ENCODE measurements at regions not wholly inside any gene's neighbourhood (a gene's known extent, or its start where the extent isn't known, plus 50 kb on each side); places are given as distances from the start of the nearest gene placed in this dataset.

DNA sequence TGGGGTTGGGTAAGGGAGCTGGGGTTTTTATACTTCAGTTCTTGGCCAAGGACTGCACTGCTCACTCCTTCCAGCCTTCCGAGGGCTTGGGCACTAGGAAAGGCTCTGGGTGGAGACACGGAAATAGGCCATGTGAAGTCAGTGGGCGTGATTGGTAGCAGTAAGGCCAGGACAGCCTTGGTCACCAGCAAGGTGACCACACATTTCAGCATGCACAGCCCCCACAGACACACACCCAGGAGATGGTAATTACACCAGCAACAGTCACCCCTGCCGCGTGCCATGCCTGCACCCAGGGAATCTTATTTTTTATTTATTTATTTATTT lies 252.5 kb downstream of the SEC14L1 start:
- ATAC-seq (no peak), FAIRE-seq (no peak), DNase-seq (ENCODE audit: low spot score) (no peak)
- H3K4me2 ChIP-seq (ENCODE audit: low read depth, low read length): peak overlapping the region; percentile 92
- H3K27me3 ChIP-seq (ENCODE audit: control insufficient read depth in 1 of 2, insufficient read depth in 2 of 2, low read length in 2 of 2): no peaks in the 10 kb centered on the region
- H3K79me2 ChIP-seq (ENCODE audit: insufficient read depth, low read length): peaks cover 82% of the 10 kb centered on the region
- H3K9ac ChIP-seq (ENCODE audit: insufficient read depth, low read depth, low read length): peak overlapping the region; percentile 75
- no peak overlapping the region for H2AFZ ChIP-seq (ENCODE audit: low read length)
- H3K4me1 ChIP-seq (ENCODE audit: insufficient read depth, low read length): peaks cover 90% of the 10 kb centered on the region
- H3K27ac ChIP-seq (ENCODE audit: extremely low read length, insufficient read depth, low read length): peak overlapping the region; percentile 91
- intact Hi-C loops (cut with micrococcal nuclease; ENCODE audit: unreplicated experiment) (loop anchor here (5.0 kb wide), 1 partner anchor 106 kb away; no protein-coding TSS in a partner anchor), in situ Hi-C loops (cut with HindIII; ENCODE audit: extremely low pct_ligation_motif_present, low pct_unique_long_range_greater_than_20kb) (no loop called here)
- H3K36me3 ChIP-seq (replicated peaks in 1 of 2; ENCODE audit: control insufficient read depth in 1 of 2, insufficient read depth in 2 of 2, low read length in 2 of 2): peaks cover 3 to 13% of the 10 kb centered on the region in 2 experiments; a peak in 4 of 5 replicates
- BruUV-seq (replicated peaks): no TSS peak
- peaks cover 28% of the 10 kb centered on the region; the same call in 1 of the 2 replicates for H4K20me1 ChIP-seq (ENCODE audit: insufficient read depth, low read length)
- CTCF ChIA-PET (ENCODE audit: low intra/inter-chr PET ratio, low total read pairs): no interaction called here
- WGBS (ENCODE audit: low lambda C conversion rate): 89% methylated on average over 5 of the region's 5 CpGs
- POLR2A ChIA-PET: interaction anchor here (0.6 to 8.0 kb wide), 16 partner anchors 11 to 353 kb away, joined by 3 to 129 read pairs (median 12); no protein-coding TSS in a partner anchor
- TF ChIP-seq, protein P1, sequence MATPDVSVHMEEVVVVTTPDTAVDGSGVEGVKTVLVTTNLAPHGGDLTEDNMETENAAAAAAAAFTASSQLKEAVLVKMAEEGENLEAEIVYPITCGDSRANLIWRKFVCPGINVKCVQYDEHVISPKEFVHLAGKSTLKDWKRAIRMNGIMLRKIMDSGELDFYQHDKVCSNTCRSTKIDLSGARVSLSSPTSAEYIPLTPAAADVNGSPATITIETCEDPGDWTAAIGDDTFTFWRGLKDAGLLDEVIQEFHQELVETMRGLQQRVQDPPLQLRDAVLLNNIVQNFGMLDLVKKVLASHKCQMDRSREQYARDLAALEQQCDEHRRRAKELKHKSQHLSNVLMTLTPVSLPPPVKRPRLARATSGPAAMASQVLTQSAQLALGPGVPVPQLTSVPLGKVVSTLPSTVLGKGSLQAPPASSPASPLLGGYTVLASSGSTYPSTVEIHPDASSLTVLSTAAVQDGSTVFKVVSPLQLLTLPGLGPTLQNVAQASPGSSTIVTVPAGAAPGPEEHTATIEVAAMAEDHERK (CRISPR knock-in tag; IDR thresholded peaks at IDR 0.05; ENCODE audit: low read depth): no peak
- TF ChIP-seq SP2 (CRISPR knock-in tag; IDR thresholded peaks at IDR 0.05) (0 out of 2 replicates have a peak, but pooled peaks have one; percentile 35), RELA (CRISPR knock-in tag; IDR thresholded peaks at IDR 0.05) (no peak), NCOA5 (CRISPR knock-in tag; IDR thresholded peaks at IDR 0.05) (no peak), ZSCAN9 (CRISPR knock-in tag; IDR thresholded peaks at IDR 0.05; ENCODE audit: borderline replicate concordance) (no peak), MEIS2 (CRISPR knock-in tag; IDR thresholded peaks at IDR 0.05) (no peak), IKZF4 (CRISPR knock-in tag; IDR thresholded peaks at IDR 0.05; ENCODE audit: borderline replicate concordance, low read depth, not compliant biosample characterization) (peak; percentile 2), NFE2L1 (CRISPR knock-in tag; IDR thresholded peaks at IDR 0.05; ENCODE audit: borderline replicate concordance) (no peak), STAT5B (CRISPR knock-in tag; IDR thresholded peaks at IDR 0.05) (no peak), ZNF468 (CRISPR knock-in tag; IDR thresholded peaks at IDR 0.05) (no peak), ZNF3 (CRISPR knock-in tag; IDR thresholded peaks at IDR 0.05) (no peak), KDM4B (CRISPR knock-in tag; IDR thresholded peaks at IDR 0.05) (no peak), NR2F1 (CRISPR knock-in tag; IDR thresholded peaks at IDR 0.05) (no peak)
- TF ChIP-seq, protein P2, sequence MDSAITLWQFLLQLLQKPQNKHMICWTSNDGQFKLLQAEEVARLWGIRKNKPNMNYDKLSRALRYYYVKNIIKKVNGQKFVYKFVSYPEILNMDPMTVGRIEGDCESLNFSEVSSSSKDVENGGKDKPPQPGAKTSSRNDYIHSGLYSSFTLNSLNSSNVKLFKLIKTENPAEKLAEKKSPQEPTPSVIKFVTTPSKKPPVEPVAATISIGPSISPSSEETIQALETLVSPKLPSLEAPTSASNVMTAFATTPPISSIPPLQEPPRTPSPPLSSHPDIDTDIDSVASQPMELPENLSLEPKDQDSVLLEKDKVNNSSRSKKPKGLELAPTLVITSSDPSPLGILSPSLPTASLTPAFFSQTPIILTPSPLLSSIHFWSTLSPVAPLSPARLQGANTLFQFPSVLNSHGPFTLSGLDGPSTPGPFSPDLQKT (CRISPR knock-in tag; IDR thresholded peaks at IDR 0.05; ENCODE audit: borderline replicate concordance): no peak
- peak overlapping the region in 2 of 3 experiments; percentile 38 to 62; a peak in 4 of 6 replicates for H3K4me3 ChIP-seq (replicated peaks in 1 of 3; ENCODE audit: insufficient read depth in 1 of 3, low read depth in 2 of 3, low read length in 3 of 3)
- H3K9me3 ChIP-seq (ENCODE audit: low read length): no peaks in the 10 kb centered on the region

Data from HepG2 (cell line).